NCI-H82 treated with DMSO at 0.1 percent for 48 hours (cell line): ENCODE measurements at regions not wholly inside any gene's neighbourhood (a gene's known extent, or its start where the extent isn't known, plus 50 kb on each side); places are given as distances from the start of the nearest gene placed in this dataset.

Experiments
- DNase-seq: peaks from one replicate; lab custom pipeline; 2025; ENCODE audit not compliant: unreplicated experiment; lab: John Stamatoyannopoulos, UW

GRCh38 chr14:48914921-48915320 is 671.3 kb downstream of the RPS29 start:
- DNase-seq, result no peak

GRCh38 chr14:48914382-48914781 is 671.8 kb downstream of the RPS29 start:
- DNase-seq, result no peak

- DNase-seq, result no peak
Observed at GRCh38 chr14:48900565-48900964, 685.6 kb downstream of the RPS29 start.

- DNase-seq, result no peak
Observed at GRCh38 chr14:48890333-48890732, 695.8 kb downstream of the RPS29 start.

- no peak for DNase-seq
Observed at GRCh38 chr14:48876806-48877340, 709.3 kb downstream of the RPS29 start.

GRCh38 chr14:48874711-48875110 is 711.5 kb downstream of the RPS29 start:
- DNase-seq, result peak; percentile 65

- DNase-seq, result no peak
Observed at GRCh38 chr14:48857366-48857765, 728.8 kb downstream of the RPS29 start.

- DNase-seq, result no peak
Observed at GRCh38 chr14:48853159-48853558, 733.0 kb downstream of the RPS29 start.

GRCh38 chr14:48849741-48850322 is 736.3 kb downstream of the RPS29 start:
- DNase-seq, result no peak

- DNase-seq, result no peak
Observed at GRCh38 chr14:48842785-48843184, 743.4 kb downstream of the RPS29 start.

GRCh38 chr14:48826058-48826457 is 760.1 kb downstream of the RPS29 start:
- DNase-seq, result no peak

- no peak for DNase-seq
Observed at GRCh38 chr14:48814562-48814961, 771.6 kb downstream of the RPS29 start.

GRCh38 chr14:48805315-48805714 is 780.9 kb downstream of the RPS29 start:
- DNase-seq, result no peak

- DNase-seq, result no peak
Observed at GRCh38 chr14:48792376-48793024, 793.7 kb downstream of the RPS29 start.

GRCh38 chr14:48788771-48789170 is 797.4 kb downstream of the RPS29 start:
- DNase-seq, result no peak

- no peak for DNase-seq
Observed at GRCh38 chr14:48786498-48786897, 799.7 kb downstream of the RPS29 start.

- DNase-seq, result no peak
Observed at GRCh38 chr14:48771717-48772116, 814.5 kb downstream of the RPS29 start.

- no peak for DNase-seq
Observed at GRCh38 chr14:48751293-48751692, 834.9 kb downstream of the RPS29 start.

- no peak for DNase-seq
Observed at GRCh38 chr14:48748151-48748675, 838.0 kb downstream of the RPS29 start.

- DNase-seq, result no peak
Observed at GRCh38 chr14:48747561-48748089, 838.6 kb downstream of the RPS29 start.

- DNase-seq, result no peak
Observed at GRCh38 chr14:48744202-48744601, 842.0 kb downstream of the RPS29 start.
